Lung (tissue), 11 donors: ENCODE measurements at regions not wholly inside any gene's neighbourhood (a gene's known extent, or its start where the extent isn't known, plus 50 kb on each side); places are given as distances from the start of the nearest gene placed in this dataset.

Experiments
- ATAC-seq: fragments of 200-7000 bp; cut with Tn5 transposase; one replicate; pipeline ENCODE4 v1.9.1; 2020; ENCODE audit warnings: moderate number of reproducible peaks; ENCODE audit not compliant: insufficient read depth, low FRiP score
- DNase-seq, 3 donors: peaks; one replicate each; pipeline ENCODE4 v3.0.0-alpha.2; 2013 to 2017
- H3K27ac ChIP-seq, 2 donors: one replicate each; pipeline ENCODE4 v1.5.1; 2013; ENCODE audit warnings: mild to moderate bottlenecking in 2 of 2, moderate library complexity in 2 of 2, control low read depth in 1 of 2, inconsistent platforms in 1 of 2, low read depth in 1 of 2, low read length in 1 of 2
- H3K27me3 ChIP-seq, 3 donors: one replicate each; pipeline ENCODE4 v1.5.1; 2013; ENCODE audit warnings: low read length in 2 of 3; ENCODE audit not compliant: control insufficient read depth in 3 of 3, insufficient read depth in 3 of 3
- H3K36me3 ChIP-seq, 4 donors: one replicate each; pipeline ENCODE4 v1.5.1; 2013; ENCODE audit warnings: low read length in 4 of 4, mild to moderate bottlenecking in 1 of 4, moderate library complexity in 1 of 4; ENCODE audit not compliant: control insufficient read depth in 4 of 4, insufficient read depth in 4 of 4
- H3K4me1 ChIP-seq, 5 donors: one replicate each; pipeline ENCODE4 v1.5.1; 2013; ENCODE audit warnings: low read length in 5 of 5, mild to moderate bottlenecking in 2 of 5, moderate library complexity in 1 of 5; ENCODE audit not compliant: control insufficient read depth in 5 of 5, insufficient read depth in 5 of 5
- H3K4me3 ChIP-seq: one replicate; pipeline ENCODE4 v1.5.1; 2013; ENCODE audit warnings: mild to moderate bottlenecking, control low read depth, moderate library complexity
- H3K9ac ChIP-seq, 2 donors: one replicate each; pipeline ENCODE4 v1.5.1; 2013; ENCODE audit warnings: low read length in 2 of 2, control low read depth in 1 of 2; ENCODE audit not compliant: insufficient read depth in 1 of 2
- H3K9me3 ChIP-seq, 4 donors: one replicate each; pipeline ENCODE4 v1.5.1; 2013; ENCODE audit warnings: low read length in 3 of 4, mild to moderate bottlenecking in 1 of 4, moderate library complexity in 1 of 4; ENCODE audit not compliant: control insufficient read depth in 4 of 4, insufficient read depth in 3 of 4
- CTCF ChIP-seq: IDR thresholded peaks from 2 replicates; pipeline ENCODE4 v1.5.1; 2012; ENCODE audit warnings: mild to moderate bottlenecking; ENCODE audit errors: control extremely low read depth, extremely low read depth
- WGBS, 2 donors: extraction: QIAGEN DNeasy Blood & Tissue Kit; methylation state at CpG; one replicate each; pipeline ENCODE4 v1.1.7; 2013; 5-methylcytosine and 5-hydroxymethylcytosine counted together
- donor health status: control.
- donor health status: control.
- donor health status: Bipolar disorder and iron deficiency.
- donor health status: healthy.
- donor health status: DM: yes; HTN: yes; CAD: no.

GRCh38 chr5:165201771-165202518 lies 1696.5 kb downstream of the MAT2B start:
- H3K36me3 ChIP-seq = no peaks in the 10 kb centered on the region
- no peak overlapping the region for H3K4me3 ChIP-seq
- H3K9ac ChIP-seq = no peak overlapping the region
- ATAC-seq (no peak), DNase-seq (no peak)
- TF ChIP-seq CTCF = no peak
- H3K27ac ChIP-seq = no peak overlapping the region
- H3K9me3 ChIP-seq = no peaks in the 10 kb centered on the region
- H3K4me1 ChIP-seq = peaks cover 0 to 2% (median 0%) of the 10 kb centered on the region in 5 donors
- H3K27me3 ChIP-seq = no peaks in the 10 kb centered on the region

- Histone ChIP-seq H3K36me3 (no peaks in the 10 kb centered on the region), H3K4me3 (no peak overlapping the region), H3K27me3 (no peaks in the 10 kb centered on the region), H3K27ac (no peak overlapping the region), H3K9me3 (no peaks in the 10 kb centered on the region), H3K9ac (no peak overlapping the region), H3K4me1 (peaks cover 0 to 2% (median 0%) of the 10 kb centered on the region in 5 donors)
- WGBS, 2 donors = 95% methylated on average over 3 of the region's 3 CpGs
- ATAC-seq (no peak), DNase-seq (no peak)
- no peak for TF ChIP-seq CTCF
These were observed 1697.1 kb downstream of the MAT2B start for GRCh38 chr5:165202519-165202910.

- H3K4me1 ChIP-seq = peaks cover 0 to 9% (median 0%) of the 10 kb centered on the region in 5 donors
- no peak for ATAC-seq
- H3K9ac ChIP-seq = no peak overlapping the region
- TF ChIP-seq CTCF = peak; percentile 31
- H3K27me3 ChIP-seq = no peaks in the 10 kb centered on the region
- H3K27ac ChIP-seq = no peak overlapping the region
- DNase-seq = peak in 2 of 3 donors; percentile 64 to 75
- H3K36me3 ChIP-seq = no peaks in the 10 kb centered on the region
- no peak overlapping the region for H3K4me3 ChIP-seq
- H3K9me3 ChIP-seq = no peaks in the 10 kb centered on the region
- WGBS, 2 donors = 0% methylated on average over 1 of the region's 1 CpG
These were observed 1703.8 kb downstream of the MAT2B start for GRCh38 chr5:165209101-165209727.
